ENCODE measurements at regions not wholly inside any gene's neighbourhood (a gene's known extent, or its start where the extent isn't known, plus 50 kb on each side); places are given as distances from the start of the nearest gene placed in this dataset.

- TF ChIP-seq, protein P1, sequence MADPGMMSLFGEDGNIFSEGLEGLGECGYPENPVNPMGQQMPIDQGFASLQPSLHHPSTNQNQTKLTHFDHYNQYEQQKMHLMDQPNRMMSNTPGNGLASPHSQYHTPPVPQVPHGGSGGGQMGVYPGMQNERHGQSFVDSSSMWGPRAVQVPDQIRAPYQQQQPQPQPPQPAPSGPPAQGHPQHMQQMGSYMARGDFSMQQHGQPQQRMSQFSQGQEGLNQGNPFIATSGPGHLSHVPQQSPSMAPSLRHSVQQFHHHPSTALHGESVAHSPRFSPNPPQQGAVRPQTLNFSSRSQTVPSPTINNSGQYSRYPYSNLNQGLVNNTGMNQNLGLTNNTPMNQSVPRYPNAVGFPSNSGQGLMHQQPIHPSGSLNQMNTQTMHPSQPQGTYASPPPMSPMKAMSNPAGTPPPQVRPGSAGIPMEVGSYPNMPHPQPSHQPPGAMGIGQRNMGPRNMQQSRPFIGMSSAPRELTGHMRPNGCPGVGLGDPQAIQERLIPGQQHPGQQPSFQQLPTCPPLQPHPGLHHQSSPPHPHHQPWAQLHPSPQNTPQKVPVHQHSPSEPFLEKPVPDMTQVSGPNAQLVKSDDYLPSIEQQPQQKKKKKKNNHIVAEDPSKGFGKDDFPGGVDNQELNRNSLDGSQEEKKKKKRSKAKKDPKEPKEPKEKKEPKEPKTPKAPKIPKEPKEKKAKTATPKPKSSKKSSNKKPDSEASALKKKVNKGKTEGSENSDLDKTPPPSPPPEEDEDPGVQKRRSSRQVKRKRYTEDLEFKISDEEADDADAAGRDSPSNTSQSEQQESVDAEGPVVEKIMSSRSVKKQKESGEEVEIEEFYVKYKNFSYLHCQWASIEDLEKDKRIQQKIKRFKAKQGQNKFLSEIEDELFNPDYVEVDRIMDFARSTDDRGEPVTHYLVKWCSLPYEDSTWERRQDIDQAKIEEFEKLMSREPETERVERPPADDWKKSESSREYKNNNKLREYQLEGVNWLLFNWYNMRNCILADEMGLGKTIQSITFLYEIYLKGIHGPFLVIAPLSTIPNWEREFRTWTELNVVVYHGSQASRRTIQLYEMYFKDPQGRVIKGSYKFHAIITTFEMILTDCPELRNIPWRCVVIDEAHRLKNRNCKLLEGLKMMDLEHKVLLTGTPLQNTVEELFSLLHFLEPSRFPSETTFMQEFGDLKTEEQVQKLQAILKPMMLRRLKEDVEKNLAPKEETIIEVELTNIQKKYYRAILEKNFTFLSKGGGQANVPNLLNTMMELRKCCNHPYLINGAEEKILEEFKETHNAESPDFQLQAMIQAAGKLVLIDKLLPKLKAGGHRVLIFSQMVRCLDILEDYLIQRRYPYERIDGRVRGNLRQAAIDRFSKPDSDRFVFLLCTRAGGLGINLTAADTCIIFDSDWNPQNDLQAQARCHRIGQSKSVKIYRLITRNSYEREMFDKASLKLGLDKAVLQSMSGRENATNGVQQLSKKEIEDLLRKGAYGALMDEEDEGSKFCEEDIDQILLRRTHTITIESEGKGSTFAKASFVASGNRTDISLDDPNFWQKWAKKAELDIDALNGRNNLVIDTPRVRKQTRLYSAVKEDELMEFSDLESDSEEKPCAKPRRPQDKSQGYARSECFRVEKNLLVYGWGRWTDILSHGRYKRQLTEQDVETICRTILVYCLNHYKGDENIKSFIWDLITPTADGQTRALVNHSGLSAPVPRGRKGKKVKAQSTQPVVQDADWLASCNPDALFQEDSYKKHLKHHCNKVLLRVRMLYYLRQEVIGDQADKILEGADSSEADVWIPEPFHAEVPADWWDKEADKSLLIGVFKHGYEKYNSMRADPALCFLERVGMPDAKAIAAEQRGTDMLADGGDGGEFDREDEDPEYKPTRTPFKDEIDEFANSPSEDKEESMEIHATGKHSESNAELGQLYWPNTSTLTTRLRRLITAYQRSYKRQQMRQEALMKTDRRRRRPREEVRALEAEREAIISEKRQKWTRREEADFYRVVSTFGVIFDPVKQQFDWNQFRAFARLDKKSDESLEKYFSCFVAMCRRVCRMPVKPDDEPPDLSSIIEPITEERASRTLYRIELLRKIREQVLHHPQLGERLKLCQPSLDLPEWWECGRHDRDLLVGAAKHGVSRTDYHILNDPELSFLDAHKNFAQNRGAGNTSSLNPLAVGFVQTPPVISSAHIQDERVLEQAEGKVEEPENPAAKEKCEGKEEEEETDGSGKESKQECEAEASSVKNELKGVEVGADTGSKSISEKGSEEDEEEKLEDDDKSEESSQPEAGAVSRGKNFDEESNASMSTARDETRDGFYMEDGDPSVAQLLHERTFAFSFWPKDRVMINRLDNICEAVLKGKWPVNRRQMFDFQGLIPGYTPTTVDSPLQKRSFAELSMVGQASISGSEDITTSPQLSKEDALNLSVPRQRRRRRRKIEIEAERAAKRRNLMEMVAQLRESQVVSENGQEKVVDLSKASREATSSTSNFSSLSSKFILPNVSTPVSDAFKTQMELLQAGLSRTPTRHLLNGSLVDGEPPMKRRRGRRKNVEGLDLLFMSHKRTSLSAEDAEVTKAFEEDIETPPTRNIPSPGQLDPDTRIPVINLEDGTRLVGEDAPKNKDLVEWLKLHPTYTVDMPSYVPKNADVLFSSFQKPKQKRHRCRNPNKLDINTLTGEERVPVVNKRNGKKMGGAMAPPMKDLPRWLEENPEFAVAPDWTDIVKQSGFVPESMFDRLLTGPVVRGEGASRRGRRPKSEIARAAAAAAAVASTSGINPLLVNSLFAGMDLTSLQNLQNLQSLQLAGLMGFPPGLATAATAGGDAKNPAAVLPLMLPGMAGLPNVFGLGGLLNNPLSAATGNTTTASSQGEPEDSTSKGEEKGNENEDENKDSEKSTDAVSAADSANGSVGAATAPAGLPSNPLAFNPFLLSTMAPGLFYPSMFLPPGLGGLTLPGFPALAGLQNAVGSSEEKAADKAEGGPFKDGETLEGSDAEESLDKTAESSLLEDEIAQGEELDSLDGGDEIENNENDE (IDR thresholded peaks at IDR 0.05; ENCODE audit: insufficient replicate concordance, low read length) = no peak
- TF ChIP-seq SP2 (IDR thresholded peaks at IDR 0.05; ENCODE audit: low read length) (no peak), PHF8 (conservative IDR thresholded peaks at IDR 0.05; ENCODE audit: low read depth, low read length) (no peak), CHD1 (IDR thresholded peaks at IDR 0.05; ENCODE audit: low read depth, low read length) (no peak)
Measured at GRCh38 chr21:29423099-29423870, 124.6 kb downstream of the BACH1 start (continued).

All from H1 (cell line).